Natural killer cell treated with Interleukin-12 subunit alpha and Interleukin-12 subunit beta and Interleukin-15 and Interleukin-18, amount 100 ng/mL, for 72 hours (primary cell): ENCODE measurements at regions not wholly inside any gene's neighbourhood (a gene's known extent, or its start where the extent isn't known, plus 50 kb on each side); places are given as distances from the start of the nearest gene placed in this dataset.

ENCODE experiments used
- ATAC-seq, 2 donors: fragments of 150-1000 bp; cut with Tn5 transposase in 1 of 2; sonication (Bioruptor Pico), chemical (Tn5 transposase) in 1 of 2; 2 replicates each; pipeline ENCODE4 v1.10.0; 2021
- DNase-seq: peaks from one replicate; pipeline ENCODE4 v3.0.0; 2022; ENCODE audit warnings: low spot score
- H3K27ac Mint-ChIP-seq, 2 donors: 1 replicate in 1 of 2; 2 replicates in 1 of 2; pipeline ENCODE4 v1.8.0; 2022; ENCODE audit warnings: mixed read lengths in 2 of 2, mild to moderate bottlenecking in 1 of 2, moderate library complexity in 1 of 2
- H3K27me3 Mint-ChIP-seq, 2 donors: 1 replicate in 1 of 2; 2 replicates in 1 of 2; pipeline ENCODE4 v1.8.0; 2022; ENCODE audit warnings: mixed read lengths in 2 of 2
- H3K36me3 Mint-ChIP-seq: one replicate; pipeline ENCODE4 v1.8.0; 2022; ENCODE audit warnings: mixed read lengths
- H3K4me1 Mint-ChIP-seq, 2 donors: 1 replicate in 1 of 2; 2 replicates in 1 of 2; pipeline ENCODE4 v1.8.0; 2022; ENCODE audit warnings: low read depth in 2 of 2, mixed read lengths in 2 of 2, mild to moderate bottlenecking in 1 of 2
- H3K4me3 Mint-ChIP-seq: one replicate; pipeline ENCODE4 v1.8.0; 2022; ENCODE audit warnings: mixed read lengths
- H3K9me3 Mint-ChIP-seq: 2 replicates; pipeline ENCODE4 v1.8.0; 2022; ENCODE audit warnings: mixed read lengths

DNA sequence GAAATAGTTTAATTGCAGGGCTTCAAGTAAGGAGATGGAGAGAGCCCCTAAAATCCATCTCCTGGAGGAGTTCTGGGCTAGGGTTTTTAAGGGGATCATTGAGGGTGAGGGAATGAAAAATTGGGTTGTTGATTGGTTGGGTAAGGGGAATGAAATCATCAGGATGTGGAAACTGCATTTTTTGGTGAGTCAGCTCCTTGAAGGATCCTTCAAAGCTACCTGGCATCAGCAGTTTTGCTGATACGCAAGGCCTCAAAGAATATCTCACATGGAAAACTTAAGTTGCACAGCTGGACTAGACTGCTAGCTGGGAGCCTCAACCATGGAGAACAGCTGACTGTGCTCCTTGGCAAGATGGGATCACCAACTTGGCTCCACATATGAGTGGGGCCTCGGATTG lies 136.7 kb downstream of the FGF10 start:
- peaks cover 4% of the 10 kb centered on the region for H3K36me3 Mint-ChIP-seq
- ATAC-seq (no peak), DNase-seq (no peak)
- H3K27me3 Mint-ChIP-seq, result no peaks in the 10 kb centered on the region
- H3K9me3 Mint-ChIP-seq, result peaks cover 10% of the 10 kb centered on the region
- H3K4me1 Mint-ChIP-seq, result no peaks in the 10 kb centered on the region
- no peak overlapping the region for H3K27ac Mint-ChIP-seq
- H3K4me3 Mint-ChIP-seq, result no peak overlapping the region

DNA sequence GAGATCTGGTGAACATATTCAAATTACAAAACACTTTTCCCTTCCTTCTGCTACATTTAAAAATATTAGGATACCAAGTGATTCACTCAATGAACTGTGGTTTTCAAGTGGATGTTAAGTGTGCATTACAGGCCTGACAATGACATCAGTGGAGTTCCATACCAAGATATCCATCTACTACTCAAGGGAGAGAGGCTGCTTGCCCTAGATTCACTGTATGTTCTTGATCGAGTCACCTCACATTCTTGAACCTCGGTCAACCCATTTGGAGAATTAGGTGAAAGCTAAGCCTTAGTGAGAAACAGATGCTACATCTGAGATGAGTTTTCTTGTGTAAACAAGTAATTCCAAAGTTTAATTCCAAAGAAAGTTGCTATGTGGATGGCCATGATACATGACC lies 142.2 kb downstream of the FGF10 start:
- no peaks in the 10 kb centered on the region for H3K4me1 Mint-ChIP-seq

DNA sequence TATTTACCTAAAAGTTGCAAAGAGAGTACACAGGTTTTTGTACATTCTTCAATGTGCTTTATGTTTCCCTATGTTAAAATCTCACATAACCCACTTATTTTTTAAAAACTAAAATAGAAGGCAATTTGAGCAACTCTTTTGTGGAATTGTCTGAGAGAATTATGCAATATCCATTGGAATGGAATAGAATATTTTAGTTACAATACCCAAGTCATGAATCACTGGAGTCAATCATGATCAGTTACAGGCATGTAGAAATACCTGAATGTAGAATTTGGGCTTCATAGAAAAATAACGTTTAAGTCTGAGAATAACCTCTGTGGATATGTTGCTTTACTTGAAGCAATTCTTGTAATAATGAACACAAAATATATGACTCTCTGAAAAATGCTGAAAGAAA lies 143.3 kb downstream of the FGF10 start:
- Mint-ChIP-seq H3K27me3 (no peaks in the 10 kb centered on the region), H3K4me1 (no peaks in the 10 kb centered on the region), H3K27ac (no peak overlapping the region), H3K9me3 (peaks cover 20% of the 10 kb centered on the region), H3K36me3 (peaks cover 10% of the 10 kb centered on the region), H3K4me3 (no peak overlapping the region)
- no peak for DNase-seq
- ATAC-seq, result no peak

More for the DNA sequence above, 142.2 kb downstream of the FGF10 start:
- H3K27me3 Mint-ChIP-seq, result no peaks in the 10 kb centered on the region
- H3K4me3 Mint-ChIP-seq, result no peak overlapping the region
- no peak overlapping the region for H3K27ac Mint-ChIP-seq
- ATAC-seq (no peak), DNase-seq (no peak)
- peaks cover 18% of the 10 kb centered on the region for H3K9me3 Mint-ChIP-seq
- peaks cover 10% of the 10 kb centered on the region for H3K36me3 Mint-ChIP-seq

DNA sequence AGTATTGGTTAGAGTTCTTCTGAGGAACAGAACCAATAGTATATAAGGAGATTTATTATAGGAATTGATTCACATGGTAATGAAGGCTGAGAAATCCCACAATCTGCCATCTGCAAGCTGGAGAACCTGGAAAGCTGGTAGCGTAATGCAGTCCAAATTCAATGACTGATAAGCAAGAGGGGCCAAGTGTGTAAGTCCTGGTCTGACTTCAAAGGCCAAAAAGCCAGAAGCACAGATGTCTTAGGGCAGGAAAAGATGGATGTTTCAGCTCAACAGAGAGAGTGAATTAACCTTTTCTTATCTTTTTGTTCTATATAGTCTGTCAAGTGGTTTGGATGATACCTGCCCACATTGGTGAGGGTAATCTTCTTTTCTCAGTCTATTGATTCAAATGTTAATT lies 146.4 kb downstream of the FGF10 start:
- no peaks in the 10 kb centered on the region for H3K27me3 Mint-ChIP-seq
- DNase-seq (no peak), ATAC-seq (no peak)
- no peak overlapping the region for H3K27ac Mint-ChIP-seq
- H3K9me3 Mint-ChIP-seq, result peaks cover 19% of the 10 kb centered on the region
- H3K36me3 Mint-ChIP-seq, result peaks cover 6% of the 10 kb centered on the region
- H3K4me1 Mint-ChIP-seq, result no peaks in the 10 kb centered on the region
- H3K4me3 Mint-ChIP-seq, result no peak overlapping the region

DNA sequence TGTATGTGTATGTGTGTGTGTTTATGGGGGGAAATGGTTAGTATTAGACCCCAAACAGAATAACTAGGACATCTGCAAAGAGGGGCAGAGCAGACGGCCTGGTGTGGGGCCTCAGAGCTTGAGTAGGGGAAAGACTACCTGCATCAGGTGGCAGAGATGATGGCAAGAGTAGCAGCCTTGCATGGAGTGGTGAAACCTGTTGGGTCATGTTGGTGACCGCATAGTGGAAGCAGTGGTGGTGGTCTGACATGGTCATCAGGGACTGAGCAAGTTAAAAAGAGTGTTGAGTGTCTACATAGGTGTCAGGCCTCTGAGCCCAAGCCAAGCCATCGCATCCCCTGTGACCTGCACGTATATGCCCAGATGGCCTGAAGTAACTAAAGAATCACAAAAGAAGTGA lies 153.2 kb downstream of the FGF10 start:
- H3K27ac Mint-ChIP-seq, result no peak overlapping the region
- no peak for ATAC-seq
- no peaks in the 10 kb centered on the region for H3K27me3 Mint-ChIP-seq
- DNase-seq, result no peak
- H3K4me1 Mint-ChIP-seq, result no peaks in the 10 kb centered on the region
- peaks cover 21% of the 10 kb centered on the region for H3K9me3 Mint-ChIP-seq
- no peaks in the 10 kb centered on the region for H3K36me3 Mint-ChIP-seq
- no peak overlapping the region for H3K4me3 Mint-ChIP-seq

DNA sequence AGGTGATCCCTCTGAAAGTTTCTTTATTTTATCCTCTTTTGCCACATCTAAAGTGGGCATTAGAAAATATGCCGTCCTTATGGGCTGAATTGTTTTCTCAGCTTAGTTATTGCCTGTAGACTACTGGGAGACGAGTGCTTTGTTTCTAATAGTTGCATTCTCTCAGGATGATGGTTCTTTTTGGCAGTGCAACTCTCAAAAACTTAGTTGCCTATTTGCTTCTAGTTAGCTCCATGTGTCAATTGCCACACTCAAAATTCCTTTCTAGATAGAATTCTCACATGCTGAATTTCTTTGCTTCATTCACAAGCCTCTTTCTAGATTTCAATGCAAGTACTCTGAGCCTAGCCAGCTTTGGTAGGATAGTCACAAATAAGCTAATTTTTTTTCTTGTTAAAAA lies 155.5 kb downstream of the FGF10 start:
- Mint-ChIP-seq H3K36me3 (peaks cover 7% of the 10 kb centered on the region), H3K27ac (no peak overlapping the region), H3K4me1 (no peaks in the 10 kb centered on the region), H3K4me3 (no peak overlapping the region), H3K9me3 (peaks cover 24% of the 10 kb centered on the region), H3K27me3 (no peaks in the 10 kb centered on the region)
- DNase-seq (no peak), ATAC-seq (no peak)

DNA sequence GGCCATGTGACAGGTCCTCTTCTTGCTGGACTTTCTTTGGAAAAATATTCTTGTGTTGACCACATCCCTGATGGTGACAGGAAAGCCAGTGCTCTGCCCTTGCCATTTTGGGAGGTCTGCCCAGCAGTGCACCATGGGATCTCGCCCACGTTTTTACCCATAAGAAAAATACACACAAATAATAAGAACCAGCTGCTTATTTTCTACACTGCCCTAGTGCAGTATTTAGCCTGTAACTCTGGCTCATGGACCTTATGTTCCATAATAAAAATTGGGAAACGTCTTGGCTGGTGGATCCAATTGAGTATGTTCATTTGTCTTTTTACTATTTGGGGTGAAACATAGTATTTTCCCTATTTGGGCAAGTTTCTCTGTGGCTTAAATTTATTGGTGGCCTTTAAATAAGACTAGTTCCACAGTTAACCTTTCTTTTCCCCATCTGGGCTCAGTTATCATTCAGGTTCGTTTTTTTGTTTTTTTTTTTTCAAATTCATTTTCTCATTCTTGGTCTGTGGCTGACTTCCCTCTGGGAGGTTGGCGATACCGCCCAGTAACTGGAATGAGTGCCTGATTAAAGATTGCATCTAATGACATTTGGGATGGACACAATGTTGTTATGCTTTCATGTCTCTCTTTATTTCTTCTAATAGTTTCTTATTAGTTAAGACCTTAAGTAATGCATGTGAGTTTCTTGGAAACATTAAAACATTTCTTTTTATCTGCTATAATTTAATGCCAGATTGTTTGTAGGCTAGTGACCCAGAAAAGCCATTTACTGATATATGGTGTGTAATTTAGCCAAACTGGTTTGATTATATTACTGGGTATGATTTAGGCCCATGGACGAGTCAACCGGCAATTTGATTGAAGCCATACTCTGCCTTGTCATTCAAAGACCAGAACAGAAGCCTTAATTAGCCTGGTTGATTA lies 163.7 kb downstream of the FGF10 start:
- Mint-ChIP-seq H3K27ac (no peak overlapping the region), H3K9me3 (peaks cover 24% of the 10 kb centered on the region), H3K4me1 (no peaks in the 10 kb centered on the region)

DNA sequence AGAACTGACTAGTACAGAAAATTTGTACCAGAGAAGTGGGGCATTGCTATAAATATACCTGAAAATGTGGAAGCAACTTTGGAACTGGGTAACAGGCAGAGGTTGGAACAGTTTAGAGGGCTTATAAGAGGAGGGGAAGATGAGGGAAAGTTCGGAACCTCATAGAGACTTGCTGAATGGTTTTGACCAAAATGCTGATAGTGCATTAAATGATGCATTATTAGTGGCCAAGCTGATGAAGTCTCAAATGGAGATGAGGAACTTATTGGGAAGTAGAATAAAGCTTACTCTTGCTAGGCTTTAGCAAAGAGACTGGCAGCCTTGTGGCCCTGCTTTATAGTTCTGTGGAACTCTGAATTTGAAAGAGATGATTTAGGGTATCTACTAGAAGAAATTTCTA lies 189.8 kb downstream of the FGF10 start:
- ATAC-seq (no peak), DNase-seq (no peak)
- no peaks in the 10 kb centered on the region for H3K27me3 Mint-ChIP-seq
- no peaks in the 10 kb centered on the region for H3K4me1 Mint-ChIP-seq
- H3K27ac Mint-ChIP-seq, result no peak overlapping the region
- peaks cover 15% of the 10 kb centered on the region for H3K36me3 Mint-ChIP-seq
- no peak overlapping the region for H3K4me3 Mint-ChIP-seq
- H3K9me3 Mint-ChIP-seq, result peaks cover 23% of the 10 kb centered on the region

More for the DNA sequence above, 163.7 kb downstream of the FGF10 start:
- no peaks in the 10 kb centered on the region for H3K27me3 Mint-ChIP-seq
- peaks cover 11% of the 10 kb centered on the region for H3K36me3 Mint-ChIP-seq
- no peak for DNase-seq
- no peak overlapping the region for H3K4me3 Mint-ChIP-seq
- ATAC-seq, result no peak

DNA sequence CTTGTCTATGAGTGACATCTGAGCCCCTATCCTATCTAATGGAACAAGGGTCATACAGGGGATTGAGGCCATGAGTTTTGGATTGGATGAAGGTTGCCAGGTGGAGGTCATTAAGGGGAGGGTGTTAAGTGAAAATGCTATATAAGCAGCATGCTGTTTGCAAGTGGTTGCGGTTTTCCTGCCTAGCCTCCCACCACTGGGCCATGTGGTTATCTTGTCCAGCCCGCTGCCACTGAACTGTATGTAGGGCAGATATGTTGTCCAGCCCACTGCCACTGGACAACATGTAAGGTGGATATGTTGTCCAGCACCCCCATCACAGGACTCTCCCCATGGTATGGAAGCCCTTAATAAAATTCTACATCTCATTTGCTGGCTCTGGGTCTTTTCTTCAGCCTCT lies 200.0 kb downstream of the FGF10 start:
- Mint-ChIP-seq H3K9me3 (peaks cover 15% of the 10 kb centered on the region), H3K36me3 (peaks cover 5% of the 10 kb centered on the region), H3K4me1 (no peaks in the 10 kb centered on the region), H3K27me3 (no peaks in the 10 kb centered on the region), H3K27ac (no peak overlapping the region), H3K4me3 (no peak overlapping the region)
- no peak for DNase-seq
- no peak for ATAC-seq

DNA sequence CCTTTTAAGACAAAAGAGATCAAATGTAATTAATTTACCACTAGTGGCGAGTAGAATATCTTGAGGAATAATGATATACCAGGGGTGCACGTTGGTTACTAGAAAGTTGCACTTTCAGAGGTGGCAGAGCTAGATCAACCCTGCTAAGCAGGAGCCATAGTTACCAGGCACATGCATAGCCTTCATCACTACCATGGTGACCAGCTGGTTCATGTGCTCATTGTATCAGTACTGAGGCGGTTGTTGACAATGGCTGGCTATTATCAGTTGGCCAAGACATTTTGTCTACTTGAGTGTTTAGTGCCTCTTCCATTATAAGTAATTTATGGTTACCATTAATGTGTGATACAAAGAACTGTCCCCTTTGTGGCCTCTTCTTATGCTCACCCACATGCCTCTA lies 201.2 kb downstream of the FGF10 start:
- ATAC-seq (no peak), DNase-seq (no peak)
- no peak overlapping the region for H3K27ac Mint-ChIP-seq
- no peaks in the 10 kb centered on the region for H3K4me1 Mint-ChIP-seq
- no peaks in the 10 kb centered on the region for H3K36me3 Mint-ChIP-seq
- no peak overlapping the region for H3K4me3 Mint-ChIP-seq
- peaks cover 10% of the 10 kb centered on the region for H3K9me3 Mint-ChIP-seq
- no peaks in the 10 kb centered on the region for H3K27me3 Mint-ChIP-seq

DNA sequence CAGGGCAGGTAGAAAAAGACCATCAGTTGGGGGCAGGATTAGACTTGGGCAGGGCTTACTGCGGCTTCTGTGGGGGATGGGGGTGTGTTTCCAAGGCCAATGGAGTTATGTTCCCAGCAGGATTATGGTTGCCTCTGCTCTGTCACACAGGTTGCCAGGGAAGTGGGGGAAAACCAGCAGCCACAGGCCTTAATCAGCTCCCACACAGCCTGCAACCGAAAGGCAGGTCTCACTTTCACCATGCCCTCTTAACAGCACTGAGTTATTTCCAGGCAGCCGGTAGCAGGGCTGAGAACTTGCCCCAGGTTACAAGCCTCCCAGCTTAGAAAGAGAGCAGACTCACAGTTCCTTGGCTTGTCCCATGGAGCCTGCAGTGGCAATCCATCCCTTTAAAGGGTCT lies 205.5 kb downstream of the FGF10 start:
- ATAC-seq, result no peak
- no peak overlapping the region for H3K4me3 Mint-ChIP-seq
- H3K27me3 Mint-ChIP-seq, result no peaks in the 10 kb centered on the region
- DNase-seq, result no peak
- H3K9me3 Mint-ChIP-seq, result peaks cover 7% of the 10 kb centered on the region
- peaks cover 6% of the 10 kb centered on the region for H3K36me3 Mint-ChIP-seq
- H3K27ac Mint-ChIP-seq, result no peak overlapping the region
- H3K4me1 Mint-ChIP-seq, result no peaks in the 10 kb centered on the region

DNA sequence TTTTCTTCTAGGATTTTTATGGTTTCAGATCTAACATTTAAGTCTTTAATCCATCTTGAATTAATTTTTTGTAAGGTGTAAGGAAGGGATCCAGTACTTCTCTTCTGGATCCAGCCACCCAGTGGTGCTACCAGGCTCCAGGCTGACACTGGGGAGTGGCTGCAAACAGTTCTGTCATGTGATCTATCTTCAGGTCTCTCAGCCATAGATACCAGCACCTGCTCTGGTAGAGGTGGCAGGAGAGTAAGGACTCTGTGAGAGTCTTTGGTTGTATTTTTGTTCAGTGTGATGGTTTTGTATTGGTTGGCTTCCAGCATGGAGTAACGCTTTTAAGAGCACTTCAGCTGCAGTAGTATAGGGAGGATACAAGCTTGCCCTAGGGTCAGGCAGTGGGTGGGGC lies 205.9 kb downstream of the FGF10 start:
- Mint-ChIP-seq H3K4me1 (no peaks in the 10 kb centered on the region), H3K4me3 (no peak overlapping the region), H3K36me3 (peaks cover 6% of the 10 kb centered on the region), H3K9me3 (peaks cover 7% of the 10 kb centered on the region), H3K27ac (no peak overlapping the region), H3K27me3 (no peaks in the 10 kb centered on the region)
- no peak for DNase-seq
- no peak for ATAC-seq

DNA sequence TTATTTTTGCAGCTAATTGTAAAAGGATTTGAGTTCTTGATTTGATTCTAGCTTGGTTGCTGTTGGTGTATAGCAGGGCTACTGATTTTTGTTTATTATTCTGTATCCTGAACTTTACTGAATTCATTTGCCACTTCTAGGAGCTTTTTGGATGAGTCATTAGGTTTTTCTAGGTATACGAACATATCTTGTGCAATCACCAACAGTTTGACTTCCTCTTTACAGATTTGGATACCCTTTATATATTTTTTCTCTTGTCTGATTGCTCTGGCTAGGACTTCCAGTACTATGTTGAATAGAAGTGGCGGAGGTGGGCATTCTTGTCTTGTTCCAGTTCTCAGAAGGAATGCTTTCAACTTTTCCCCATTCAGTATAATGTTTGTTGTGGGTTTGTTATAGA lies 210.8 kb downstream of the FGF10 start:
- Mint-ChIP-seq H3K9me3 (peaks cover 16% of the 10 kb centered on the region), H3K4me1 (no peaks in the 10 kb centered on the region), H3K27ac (no peak overlapping the region), H3K4me3 (no peak overlapping the region), H3K36me3 (peaks cover 6% of the 10 kb centered on the region), H3K27me3 (no peaks in the 10 kb centered on the region)
- ATAC-seq (no peak), DNase-seq (no peak)

DNA sequence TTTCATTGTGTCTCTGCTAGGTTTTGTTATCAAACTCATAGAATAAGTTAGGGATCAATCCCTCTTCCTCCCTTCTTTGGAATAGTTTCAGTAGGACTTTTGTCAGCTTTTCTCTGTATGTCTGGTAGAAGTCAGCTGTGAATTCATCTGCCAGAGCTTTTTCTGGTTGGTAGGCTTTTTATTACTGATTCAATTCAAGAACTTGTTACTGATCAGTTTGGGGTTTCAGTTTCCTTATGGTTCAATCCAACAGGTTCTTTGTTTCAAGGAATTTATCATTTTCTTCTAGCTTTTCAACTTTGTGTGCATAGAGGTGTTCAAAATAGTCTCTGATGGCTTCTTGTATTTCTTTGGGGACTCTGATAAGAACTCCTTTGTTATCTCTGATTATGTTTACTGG lies 221.7 kb downstream of the FGF10 start:
- Mint-ChIP-seq H3K27me3 (no peaks in the 10 kb centered on the region), H3K4me3 (no peak overlapping the region)

DNA sequence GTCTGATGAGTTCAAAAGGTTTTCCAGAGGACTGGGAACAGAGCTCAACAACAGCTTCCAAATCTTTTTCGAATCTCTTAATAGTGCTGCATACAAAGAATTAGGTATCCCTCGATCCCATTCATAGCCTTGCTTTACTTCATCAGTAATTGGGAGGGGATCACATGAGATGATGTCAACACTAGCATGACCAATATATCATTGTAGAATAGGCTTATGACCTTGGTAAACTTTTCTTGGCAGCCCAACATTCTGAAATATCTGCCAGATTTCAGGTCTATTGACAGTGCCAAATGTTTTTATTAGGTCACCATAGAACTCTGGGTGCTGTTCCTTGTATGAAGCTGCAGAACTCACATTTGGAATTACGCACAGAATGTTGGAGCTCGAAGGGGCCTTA lies 228.9 kb downstream of the FGF10 start:
- no peak for DNase-seq
- Mint-ChIP-seq H3K36me3 (peaks cover 5% of the 10 kb centered on the region), H3K4me1 (no peaks in the 10 kb centered on the region), H3K27me3 (no peaks in the 10 kb centered on the region), H3K9me3 (peaks cover 6% of the 10 kb centered on the region), H3K27ac (no peak overlapping the region), H3K4me3 (no peak overlapping the region)
- ATAC-seq, result no peak

More for the DNA sequence above, 221.7 kb downstream of the FGF10 start:
- Mint-ChIP-seq H3K27ac (no peak overlapping the region), H3K36me3 (peaks cover 4% of the 10 kb centered on the region), H3K4me1 (no peaks in the 10 kb centered on the region), H3K9me3 (peaks cover 28% of the 10 kb centered on the region)
- ATAC-seq (no peak), DNase-seq (no peak)
